ENCODE measurements at regions not wholly inside any gene's neighbourhood (a gene's known extent, or its start where the extent isn't known, plus 50 kb on each side); places are given as distances from the start of the nearest gene placed in this dataset.

- H3K23me2 ChIP-seq (ENCODE audit: low read depth, low read length): no peaks in the 10 kb centered on the region
- ChIA-PET POLR2A (ENCODE audit: partially characterized antibody) (interaction anchor here (0.7 kb wide), 1 partner anchor 342 kb away, joined by 3 read pairs; no protein-coding TSS in a partner anchor), CTCF (ENCODE audit: partially characterized antibody) (interaction anchor here (0.6 to 1.4 kb wide), 2 partner anchors 196 to 852 kb away, joined by 3 to 4 read pairs; no protein-coding TSS in a partner anchor)
- H3K56ac ChIP-seq (replicated peaks; ENCODE audit: insufficient read length, low read depth, low read length): no peak overlapping the region
- no peak overlapping the region for H2BK5ac ChIP-seq (ENCODE audit: low read depth, low read length)
- H2BK15ac ChIP-seq (ENCODE audit: low read length): no peak overlapping the region
- FAIRE-seq (no peak), DNase-seq (ENCODE audit: low read depth in 1 of 2, low spot score in 2 of 2) (no peak)
- no peak overlapping the region for H2AK5ac ChIP-seq (ENCODE audit: low read depth, low read length)
- H4K20me1 ChIP-seq (replicated peaks in 1 of 2; ENCODE audit: control insufficient read depth in 1 of 2, insufficient read depth in 2 of 2, low read length in 2 of 2): no peaks in the 10 kb centered on the region
- no peak overlapping the region for H3K23ac ChIP-seq (ENCODE audit: insufficient read length)
- 0 out of 4 replicates have a peak, but pooled peaks cover 0 to 3% of the 10 kb centered on the region in 2 experiments for H3K9me3 ChIP-seq (ENCODE audit: insufficient read depth in 2 of 2, low read depth in 1 of 2, low read length in 1 of 2)
- no peaks in the 10 kb centered on the region for H3K4me1 ChIP-seq (replicated peaks in 1 of 4; ENCODE audit: control insufficient read depth in 3 of 4, insufficient read depth in 4 of 4, low read length in 3 of 4)
- H3K79me1 ChIP-seq (ENCODE audit: low read depth, low read length): no peaks in the 10 kb centered on the region
- 94% methylated on average over 2 of the region's 2 CpGs; no CpG with 5 or more reads in 1 of the 2 experiments for WGBS, 2 experiments (ENCODE audit: extremely low coverage in 1 of 2, insufficient coverage in 1 of 2, insufficient read length in 1 of 2, insufficient replicate concordance in 2 of 2, low coverage in 1 of 2, low lambda C conversion rate in 2 of 2, missing lambda C conversion rate in 1 of 2)
- H3K27ac ChIP-seq (ENCODE audit: low read depth, low read length): no peak overlapping the region
- no peaks in the 10 kb centered on the region for H3K36me3 ChIP-seq (ENCODE audit: control insufficient read depth in 2 of 4, insufficient read depth in 4 of 4, low read length in 3 of 4)
- H4K8ac ChIP-seq (ENCODE audit: extremely low read depth, insufficient read depth, low read length): no peak overlapping the region
- no peak overlapping the region for H3K4me2 ChIP-seq (ENCODE audit: insufficient read depth in 1 of 2, low read depth in 2 of 2, low read length in 2 of 2)
- H3K9ac ChIP-seq (replicated peaks in 1 of 4; ENCODE audit: extremely low read depth in 1 of 4, low read depth in 3 of 4, low read length in 3 of 4): no peak overlapping the region
- H4K91ac ChIP-seq (replicated peaks; ENCODE audit: insufficient read length, low read length): no peak overlapping the region
- no peak overlapping the region for H2BK20ac ChIP-seq (ENCODE audit: low read length)
- H4K5ac ChIP-seq (ENCODE audit: insufficient read length, low read depth, low read length): no peak overlapping the region
- H3K4me3 ChIP-seq (ENCODE audit: extremely low read depth in 1 of 4, insufficient read depth in 2 of 4, low read depth in 3 of 4, low read length in 4 of 4): no peak overlapping the region
- H2BK120ac ChIP-seq (replicated peaks; ENCODE audit: low read depth, low read length): no peak overlapping the region
- H3K27me3 ChIP-seq (replicated peaks in 1 of 4; ENCODE audit: control insufficient read depth in 3 of 4, extremely low read depth in 1 of 4, insufficient read depth in 3 of 4, low read length in 3 of 4): no peaks in the 10 kb centered on the region
- no peak overlapping the region for H2BK12ac ChIP-seq (ENCODE audit: low read depth, low read length)
- no peaks in the 10 kb centered on the region for H3K79me2 ChIP-seq (ENCODE audit: control insufficient read depth in 1 of 2, insufficient read depth in 2 of 2, low read length in 2 of 2)
- no peak overlapping the region for H3K4ac ChIP-seq (replicated peaks; ENCODE audit: insufficient read length, low read depth, low read length)
- no peak overlapping the region for H2AFZ ChIP-seq (ENCODE audit: low read length)
- H3K18ac ChIP-seq (ENCODE audit: extremely low read depth, low read length): no peak overlapping the region
- H3K14ac ChIP-seq (ENCODE audit: insufficient read length): no peak overlapping the region
- TF ChIP-seq KDM4A (IDR thresholded peaks at IDR 0.05; ENCODE audit: low read depth, low read length, severe bottlenecking) (no peak), SP2 (IDR thresholded peaks at IDR 0.05; ENCODE audit: low read length) (no peak), SP4 (IDR thresholded peaks at IDR 0.05; ENCODE audit: low read length) (no peak), JUN (IDR thresholded peaks at IDR 0.05; ENCODE audit: low read depth, low read length) (no peak), CREB1 (IDR thresholded peaks at IDR 0.05) (no peak), NANOG (IDR thresholded peaks at IDR 0.05; ENCODE audit: insufficient read depth, low read depth, low read length, poor library complexity, severe bottlenecking) (no peak), MAX (IDR thresholded peaks at IDR 0.05) (no peak), BACH1 (IDR thresholded peaks at IDR 0.05; ENCODE audit: low read length) (no peak), CEBPB (IDR thresholded peaks at IDR 0.05; ENCODE audit: low read depth, low read length) (no peak), KDM1A (IDR thresholded peaks at IDR 0.05; ENCODE audit: borderline replicate concordance, low read length) (no peak), SUZ12 (IDR thresholded peaks at IDR 0.05; ENCODE audit: low read length) (no peak), BRCA1 (IDR thresholded peaks at IDR 0.05; ENCODE audit: low read depth, low read length) (no peak), CHD1 (IDR thresholded peaks at IDR 0.05; ENCODE audit: low read depth, low read length) (no peak), ATF2 (IDR thresholded peaks at IDR 0.05; ENCODE audit: low read length) (no peak)
Measured at GRCh38 chr12:102680304-102680703, 199.9 kb upstream of the IGF1 start.

Measured in H1 (cell line).